Renal cortical epithelial cell (primary cell): ENCODE measurements at regions not wholly inside any gene's neighbourhood (a gene's known extent, or its start where the extent isn't known, plus 50 kb on each side); places are given as distances from the start of the nearest gene placed in this dataset.
A peak's percentile ranks its signal among the peaks of the same experiment; 100 is the strongest.

Experiments used
- DNase-seq: peaks from one replicate; pipeline ENCODE4 v3.0.0-alpha.2; 2011; ENCODE audit warnings: low read depth

DNA sequence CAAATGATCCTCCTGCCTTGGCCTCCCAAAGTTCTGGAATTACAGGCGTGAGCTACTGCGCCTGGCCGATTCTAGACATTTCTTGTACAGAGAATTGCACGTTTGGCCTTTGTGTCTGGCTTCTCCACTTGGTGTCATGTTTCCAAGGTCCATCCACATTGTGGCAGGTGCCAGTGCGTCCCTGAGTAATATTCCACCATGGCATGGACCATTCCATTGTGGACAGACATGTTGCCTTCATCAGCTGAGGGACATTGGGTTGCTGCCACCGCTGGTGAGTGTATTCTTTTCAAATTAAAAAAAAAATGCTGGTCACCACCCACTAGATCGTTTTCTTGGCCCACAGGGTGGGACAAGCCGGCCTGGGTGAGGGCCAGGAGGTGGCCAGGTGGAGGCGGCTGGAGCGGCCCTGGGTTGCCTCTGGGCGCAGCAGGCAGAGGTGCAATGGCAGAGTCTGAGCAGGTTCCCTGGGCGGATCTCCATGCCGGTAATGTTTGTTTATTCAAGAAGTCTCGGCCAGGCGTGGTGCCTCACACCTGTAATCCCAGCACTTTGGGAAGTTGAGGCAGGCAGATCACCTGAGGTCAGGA, 274.1 kb downstream of the SEC14L1 start:
- no peak for DNase-seq

DNA sequence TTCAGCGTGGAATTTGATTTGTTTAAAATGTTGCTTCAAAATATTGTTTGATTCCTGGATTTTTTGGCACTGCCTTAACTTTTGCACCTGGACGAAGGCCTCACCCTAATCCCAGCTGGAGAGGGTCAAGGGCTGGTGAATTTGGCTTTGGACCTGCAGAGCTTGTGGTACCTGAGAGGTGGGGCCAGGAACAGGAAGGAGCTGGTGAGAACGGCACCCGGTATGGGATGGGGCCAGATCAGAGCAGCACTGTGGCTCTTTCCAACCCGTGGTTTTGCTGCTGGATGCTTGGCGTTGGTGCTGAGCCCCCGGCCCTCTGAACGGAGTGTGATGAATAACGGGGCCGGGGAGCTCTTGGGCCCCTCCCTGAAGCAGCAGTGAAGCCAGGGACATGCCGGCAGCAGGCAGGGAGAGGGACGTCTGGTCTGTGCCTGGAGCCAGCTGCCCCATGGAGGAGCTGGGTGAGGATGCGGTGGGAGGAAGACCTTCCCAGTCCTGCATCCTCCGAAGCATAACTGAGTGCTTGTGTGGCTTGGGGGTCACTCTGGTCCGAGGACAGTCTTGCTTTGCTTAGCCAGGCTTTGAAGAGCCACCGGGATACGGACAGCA, 275.4 kb downstream of the SEC14L1 start:
- no peak for DNase-seq

DNA sequence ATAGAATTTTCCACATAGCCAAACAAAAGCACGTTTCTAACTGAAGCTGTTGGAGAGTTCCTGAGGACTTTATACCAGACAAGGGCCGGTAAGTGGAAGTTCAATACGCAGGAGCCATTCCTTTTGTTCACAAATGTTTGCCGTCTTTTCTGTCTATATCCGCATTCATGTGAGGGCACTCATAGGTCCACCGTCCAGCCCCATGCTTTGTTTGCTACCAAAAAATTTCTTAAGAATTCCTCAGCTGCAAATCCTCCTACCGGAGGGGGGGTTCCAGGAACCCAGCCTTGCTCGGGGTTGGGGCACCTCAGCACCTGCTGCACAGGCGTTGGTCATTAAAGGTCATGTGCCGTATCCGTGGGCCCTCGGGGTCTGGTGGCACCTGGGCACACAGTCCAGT, 276.8 kb downstream of the SEC14L1 start:
- no peak for DNase-seq

DNA sequence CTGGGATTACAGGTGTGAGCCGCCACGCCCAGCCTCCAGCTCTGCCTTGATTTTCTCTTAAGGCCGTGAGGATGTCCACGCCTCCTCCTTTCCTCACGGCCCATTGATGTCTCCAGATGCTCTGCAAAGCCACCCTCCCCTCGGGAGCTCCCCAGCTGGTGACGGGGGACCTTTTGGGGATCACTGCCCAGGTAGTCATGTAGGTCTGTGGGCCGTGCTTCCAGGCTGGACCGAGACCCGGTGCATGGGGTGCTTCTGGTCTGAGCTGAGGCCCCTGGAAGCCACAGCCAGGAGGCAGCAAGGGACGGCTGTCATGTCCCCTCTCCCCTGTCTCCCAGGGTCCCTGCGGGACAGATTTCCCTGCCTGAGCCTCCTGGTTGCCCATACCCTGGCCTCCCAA, 277.8 kb downstream of the SEC14L1 start:
- no peak for DNase-seq

DNA sequence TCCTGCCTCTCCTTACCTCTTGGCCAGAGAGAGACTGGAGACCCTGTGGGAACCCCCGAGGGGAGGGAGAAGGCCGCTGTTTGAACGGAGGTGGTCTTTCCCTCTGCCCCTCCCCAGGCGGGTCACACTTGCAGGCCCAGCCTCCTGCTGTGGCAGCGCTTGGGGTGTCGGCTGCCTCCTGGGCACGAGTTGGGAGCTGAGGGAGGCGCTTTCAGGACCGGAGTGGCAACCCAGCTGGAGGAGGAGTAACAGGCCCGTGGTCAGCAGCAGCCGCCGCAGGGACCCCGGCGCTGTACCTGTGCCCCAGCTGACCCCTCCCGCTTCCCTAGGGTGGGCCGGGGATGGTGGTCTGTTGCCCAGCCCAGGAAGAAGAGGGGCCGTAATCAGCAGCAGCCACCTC, 278.3 kb downstream of the SEC14L1 start:
- no peak for DNase-seq

DNA sequence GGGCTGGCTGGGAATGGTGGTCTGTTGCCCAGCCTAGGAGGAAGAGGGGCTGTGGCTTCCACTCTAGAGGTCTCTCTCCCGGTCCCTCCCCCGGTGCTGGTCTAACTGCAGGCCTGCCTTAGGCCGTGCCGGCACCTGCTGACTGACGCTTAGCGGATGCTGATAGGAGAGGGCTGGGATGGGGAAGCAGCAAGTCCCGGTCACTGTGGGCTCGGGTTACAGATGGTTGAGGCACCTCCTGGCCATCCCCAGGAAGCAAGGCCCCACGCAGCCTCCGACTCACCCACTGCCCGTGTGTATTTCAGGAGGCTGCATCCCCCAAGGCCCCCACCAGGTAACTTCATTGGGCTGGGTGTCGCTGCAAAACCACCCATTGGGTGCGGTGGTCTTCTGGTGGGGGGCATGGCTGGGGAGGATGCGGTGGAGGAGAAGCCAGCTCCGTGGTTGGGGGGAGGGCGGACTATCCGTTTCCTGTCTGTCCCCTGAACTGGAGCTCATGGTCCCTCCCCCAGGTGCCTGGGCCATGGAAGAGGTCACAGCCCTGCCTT, 278.9 kb downstream of the SEC14L1 start:
- DNase-seq = no peak

DNA sequence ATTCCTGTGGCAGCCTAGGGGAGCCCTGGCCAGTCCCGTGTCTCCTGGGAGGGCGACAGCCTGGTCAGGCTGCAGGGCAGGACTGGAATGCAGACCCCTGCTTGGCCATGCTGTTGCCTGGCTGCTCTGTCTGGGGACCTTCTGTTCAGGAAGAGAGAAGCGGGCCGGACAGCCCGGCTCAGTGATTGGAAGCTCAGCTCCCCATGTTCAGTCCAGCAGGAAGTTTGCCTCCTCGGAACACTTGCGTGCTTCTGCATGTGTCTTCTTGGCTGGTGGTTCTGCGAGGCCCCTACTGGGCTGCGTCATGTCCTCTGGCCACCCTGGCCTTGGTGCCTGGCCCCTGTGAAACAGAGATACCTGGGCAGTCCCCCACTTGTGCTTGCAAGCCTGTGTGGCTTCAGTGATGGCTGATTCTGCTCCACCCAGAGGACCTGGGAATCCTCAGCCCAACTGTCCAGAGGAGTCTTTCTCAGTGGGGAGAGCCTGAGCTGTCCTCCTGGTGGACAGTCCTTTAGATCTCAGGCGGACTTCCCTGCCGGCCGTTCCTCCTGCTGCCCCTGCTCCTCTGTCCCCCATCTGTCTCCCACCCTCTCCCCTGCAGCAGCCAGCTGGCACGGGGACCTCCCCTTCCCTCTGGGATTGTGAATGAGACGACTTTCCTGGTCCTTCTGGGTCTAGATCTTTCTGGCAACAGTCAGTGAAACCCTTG, 279.5 kb downstream of the SEC14L1 start:
- no peak for DNase-seq

DNA sequence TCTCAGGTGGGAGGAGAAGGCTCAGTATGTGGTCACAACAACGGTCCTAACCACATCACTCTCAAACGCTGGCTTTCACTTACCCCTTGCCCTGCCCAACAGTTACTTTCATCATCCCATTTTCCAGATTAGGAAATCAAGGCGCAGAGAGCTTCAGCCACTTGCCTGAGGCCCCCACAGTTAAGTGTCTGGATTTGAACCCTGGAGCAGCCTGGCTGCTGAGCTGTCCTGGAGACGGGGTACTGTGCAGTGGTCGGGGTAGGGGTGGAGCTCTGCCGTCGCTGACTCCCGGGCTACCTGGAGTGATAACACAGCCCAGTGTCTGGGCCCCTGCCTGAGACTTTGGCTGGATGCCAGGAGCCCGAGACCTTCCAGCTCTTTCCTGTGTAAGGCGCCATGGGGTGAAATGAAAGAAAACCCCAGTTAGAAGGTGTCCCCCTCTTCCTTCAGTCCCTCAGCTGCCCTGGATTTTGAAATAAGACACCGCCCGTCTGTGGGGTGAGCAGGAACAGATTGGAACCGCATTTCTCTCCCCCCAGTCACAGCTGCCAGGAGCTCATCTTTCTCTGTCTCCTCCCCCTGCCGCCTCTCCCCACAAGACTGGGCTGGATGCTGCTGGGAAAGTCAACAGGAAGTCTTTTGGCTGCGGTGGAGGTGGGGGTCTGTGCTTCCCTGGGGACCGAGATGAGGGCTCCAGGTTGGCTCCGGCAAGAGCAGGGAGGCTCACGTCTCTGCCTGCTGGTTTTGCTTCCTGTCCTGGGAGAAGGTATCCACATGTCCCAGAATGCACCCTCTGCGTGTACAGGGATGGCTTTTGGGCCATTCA, 280.2 kb downstream of the SEC14L1 start:
- DNase-seq = no peak

DNA sequence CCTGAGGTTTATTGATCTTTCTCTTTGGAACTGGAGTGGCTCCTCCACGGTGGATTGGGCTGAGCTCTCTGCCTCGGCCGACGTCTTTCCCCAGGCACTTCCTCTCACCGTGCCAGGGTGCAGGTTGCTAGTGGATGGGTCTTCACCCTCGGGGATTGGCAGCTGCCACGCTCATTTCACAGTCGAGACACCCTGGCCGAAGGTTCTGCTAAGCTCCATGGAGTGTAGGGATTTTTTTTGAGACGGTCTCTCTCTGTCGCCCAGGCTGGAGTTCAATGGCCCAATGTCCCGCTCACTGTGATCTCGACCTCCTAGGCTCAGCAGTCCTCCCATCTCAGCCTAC, 280.8 kb downstream of the SEC14L1 start:
- no peak for DNase-seq

DNA sequence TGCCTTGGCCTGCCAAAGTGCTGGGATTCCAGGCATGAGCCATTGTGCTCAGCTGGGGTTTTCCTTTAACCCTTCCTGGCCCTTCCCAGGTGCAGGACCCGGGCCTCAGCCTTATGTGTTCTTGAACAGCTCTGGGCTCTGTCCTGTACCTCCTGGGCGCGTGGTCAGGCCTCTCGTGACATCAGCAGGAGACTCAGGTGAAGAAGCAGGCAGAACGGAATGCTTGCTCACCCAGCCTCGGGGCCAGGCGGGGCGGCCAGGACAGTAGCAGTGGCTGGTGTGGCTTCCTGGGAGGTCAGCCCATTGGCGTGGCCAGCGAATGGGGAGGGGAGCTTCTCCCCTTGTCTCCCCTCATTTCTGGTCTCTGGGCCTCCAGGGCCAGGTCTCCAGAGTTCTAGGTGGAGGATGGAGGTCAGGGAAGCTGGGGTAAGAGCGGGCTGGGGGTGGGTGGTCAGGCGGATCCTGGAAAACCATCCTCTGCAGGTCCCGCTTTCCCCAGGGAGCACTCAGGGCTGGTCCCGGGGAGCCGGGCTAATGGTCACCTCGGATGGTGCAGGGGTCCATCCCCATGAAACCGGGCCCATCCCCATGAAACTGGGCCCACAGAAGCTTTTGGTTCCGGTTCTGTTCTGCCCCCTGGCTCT, 281.5 kb downstream of the SEC14L1 start:
- DNase-seq = peak; percentile 61

DNA sequence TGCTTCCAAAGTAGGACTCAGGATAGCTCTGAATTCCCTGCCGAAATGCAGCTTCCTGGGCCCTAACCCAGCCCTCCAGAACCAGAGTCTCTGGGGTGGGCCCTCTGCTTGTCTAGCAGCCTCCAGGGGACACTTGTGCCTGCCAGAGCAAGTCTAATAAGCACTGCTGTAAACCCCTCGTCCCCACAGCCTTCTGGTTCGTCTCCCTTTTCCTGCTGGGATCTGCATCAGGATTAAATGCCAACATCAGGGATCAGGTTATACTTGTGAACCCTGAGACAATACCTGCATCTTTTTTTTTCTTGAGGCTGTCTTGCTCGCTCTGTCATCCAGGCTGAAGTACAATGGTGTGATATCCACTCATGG, 282.0 kb downstream of the SEC14L1 start:
- DNase-seq = no peak

DNA sequence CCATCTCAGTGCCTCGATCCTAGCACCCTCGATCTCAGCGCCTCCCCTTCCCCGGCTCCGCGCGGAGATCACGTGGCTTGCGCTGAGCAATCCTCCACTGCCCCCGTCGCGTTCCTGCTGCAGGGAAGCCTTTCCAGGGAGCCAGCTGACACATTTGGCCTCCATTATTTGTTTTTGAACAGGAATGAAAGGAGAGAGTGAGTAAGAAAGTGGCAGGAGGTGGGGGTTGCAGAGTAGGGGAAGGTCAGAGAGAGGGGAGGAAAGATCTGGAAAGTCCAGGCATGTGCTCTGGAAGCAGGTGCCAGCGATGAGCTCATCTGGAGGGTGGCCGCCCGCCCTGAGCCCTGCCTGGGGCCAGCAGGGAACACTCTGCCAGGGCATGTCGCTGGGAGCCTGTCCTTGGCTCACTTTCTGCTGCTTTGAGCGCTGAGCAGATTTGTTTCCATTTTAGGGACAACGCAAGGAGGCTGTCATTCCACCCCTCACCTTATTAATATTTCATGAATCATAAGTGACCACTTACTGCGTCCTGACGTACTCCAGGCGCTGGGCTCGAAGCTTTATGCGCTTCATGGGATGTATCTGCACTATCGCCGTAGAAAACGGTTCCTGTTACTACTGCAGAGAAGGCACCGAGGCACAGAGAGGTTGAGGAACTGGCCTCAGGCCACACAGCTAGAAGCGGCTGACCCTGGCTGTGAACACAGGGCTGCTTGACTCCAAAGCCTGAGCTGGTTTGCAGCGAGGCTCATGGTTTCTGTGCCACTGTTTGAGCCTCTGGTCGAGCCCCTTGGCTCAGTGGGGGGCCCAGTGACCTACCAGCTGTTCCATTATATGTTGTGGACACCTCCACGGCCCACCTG, 283.1 kb downstream of the SEC14L1 start:
- DNase-seq = peak; percentile 86

DNA sequence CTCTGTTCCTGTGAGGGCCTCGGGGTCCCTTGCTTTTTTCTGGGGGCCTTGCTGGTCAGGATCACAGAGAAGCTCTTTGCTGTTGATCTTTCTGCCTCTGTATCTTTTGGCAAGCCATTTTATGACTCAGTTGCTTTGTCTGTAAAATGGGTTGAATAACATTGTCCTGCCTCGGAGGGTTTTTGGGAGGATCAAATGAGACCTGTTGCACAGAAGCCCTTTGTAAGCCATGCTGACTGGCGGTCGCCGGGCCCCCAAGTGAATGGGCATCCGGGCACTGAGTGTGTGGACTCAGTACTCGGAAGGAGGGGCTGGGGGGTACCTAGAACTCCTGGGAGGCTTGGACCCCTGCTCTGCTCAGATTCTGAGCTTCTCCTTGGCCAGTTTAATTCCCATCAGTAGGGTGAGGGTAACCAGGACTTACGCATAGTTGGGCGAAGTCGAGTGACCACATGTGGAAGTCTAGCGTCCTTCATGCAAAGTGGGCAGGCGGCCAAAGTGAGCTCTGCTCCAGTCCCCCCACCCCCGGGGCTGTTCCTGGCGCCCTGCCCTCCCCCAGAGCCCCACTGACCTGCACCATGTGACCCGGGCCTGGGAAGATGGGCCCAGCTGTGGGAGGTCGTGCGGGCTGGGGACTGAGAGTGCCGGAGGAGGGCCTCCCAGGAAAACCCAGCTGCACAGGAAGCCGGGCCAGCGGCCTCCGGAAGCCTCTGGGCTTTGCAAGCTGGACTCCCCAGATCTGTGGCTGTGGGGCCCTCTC, 284.0 kb downstream of the SEC14L1 start:
- peak; percentile 81 for DNase-seq

DNA sequence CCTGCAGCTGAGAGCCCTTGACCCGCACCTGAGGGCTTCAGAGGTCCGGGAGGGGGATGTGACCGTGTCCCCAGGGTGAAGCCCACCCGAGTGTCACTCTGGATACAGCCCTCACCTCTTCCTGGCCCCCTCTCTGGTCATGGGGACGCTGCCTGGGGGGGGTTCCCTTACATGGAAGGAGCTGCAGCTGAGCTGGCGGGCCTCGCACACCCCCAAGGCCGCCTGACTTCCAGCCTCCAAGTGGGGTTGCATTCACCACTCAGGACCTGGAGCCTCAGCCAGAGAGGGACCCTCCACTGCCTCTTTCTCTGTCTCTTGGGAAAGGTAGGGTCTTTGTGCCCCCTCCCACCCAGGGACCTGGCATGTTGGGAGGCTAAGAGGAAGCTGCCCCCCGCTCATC, 284.6 kb downstream of the SEC14L1 start:
- no peak for DNase-seq

DNA sequence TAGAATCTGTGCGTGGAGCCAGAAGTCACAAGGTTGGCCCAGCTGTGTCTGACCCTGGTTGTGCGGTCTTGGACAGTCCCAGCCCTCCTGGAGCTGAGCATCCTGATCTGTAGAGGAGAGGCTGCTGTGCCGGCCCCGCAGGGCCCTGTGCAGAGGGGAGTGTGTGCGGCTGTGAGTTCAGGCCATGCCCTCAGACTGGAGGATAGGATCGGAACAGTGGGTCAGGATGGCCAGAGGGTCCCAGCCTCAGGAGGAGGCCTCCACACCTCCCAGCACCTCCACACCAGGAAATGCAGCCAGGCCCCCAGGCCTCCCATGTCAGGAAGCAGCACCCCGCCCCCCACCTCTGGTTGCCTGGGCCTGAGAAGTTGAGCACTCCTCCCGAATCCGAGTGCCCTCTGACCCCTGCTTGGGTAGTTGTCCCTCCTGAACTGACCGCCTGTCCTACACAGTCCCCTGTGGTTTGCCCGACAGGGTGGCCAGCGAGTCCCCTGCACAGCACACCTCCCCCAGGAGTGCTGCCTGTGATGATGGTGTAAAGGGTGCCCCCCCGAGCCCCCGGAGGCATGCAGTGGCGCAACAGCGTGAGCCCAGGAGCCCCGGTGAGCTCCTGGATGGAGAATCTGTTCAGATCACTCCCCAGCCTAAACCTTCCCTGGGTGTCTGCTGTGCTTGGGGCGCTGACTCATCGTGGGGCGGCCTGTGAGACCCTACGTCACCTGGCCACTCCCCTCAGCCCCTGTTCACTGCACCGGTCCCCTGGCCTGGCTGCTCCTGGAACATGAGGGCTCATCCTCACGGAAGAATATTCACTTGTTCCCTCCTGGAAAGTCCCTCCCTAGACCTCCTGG, 285.2 kb downstream of the SEC14L1 start:
- peak; percentile 68 for DNase-seq

DNA sequence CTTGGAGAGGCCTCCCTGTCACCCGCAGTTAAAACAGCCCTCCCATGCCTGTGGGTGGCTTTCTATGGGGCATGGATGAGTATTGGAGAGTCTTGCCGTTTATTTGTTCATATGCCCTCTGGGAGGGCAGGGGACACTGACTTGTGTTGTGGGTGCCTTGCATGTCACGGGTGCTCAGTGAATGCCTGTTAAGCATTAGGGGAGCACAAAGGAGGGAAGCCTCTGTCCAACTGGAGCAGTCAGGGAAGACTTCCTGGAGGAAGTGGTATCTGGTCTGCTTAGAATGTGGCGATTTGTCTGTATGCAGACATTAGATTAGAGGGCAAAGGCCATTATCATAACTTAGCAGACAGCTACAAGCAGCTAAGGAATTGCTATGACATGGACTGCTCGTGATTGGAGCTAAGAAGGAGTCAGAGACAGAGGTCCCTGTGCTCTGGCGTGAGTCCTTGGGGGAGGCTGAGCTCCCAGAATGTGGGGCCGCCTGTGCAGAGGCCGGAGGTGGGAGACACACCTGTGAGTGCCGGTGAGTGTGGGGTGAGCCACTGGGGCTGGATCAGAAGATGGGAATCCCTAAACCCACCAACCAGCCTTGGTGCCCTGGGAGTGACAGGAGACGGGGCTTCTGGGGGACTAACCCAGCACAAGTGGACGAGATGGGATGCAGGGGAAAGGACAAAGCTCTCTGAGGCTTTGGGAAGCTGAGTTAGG, 286.1 kb downstream of the SEC14L1 start:
- DNase-seq = no peak

DNA sequence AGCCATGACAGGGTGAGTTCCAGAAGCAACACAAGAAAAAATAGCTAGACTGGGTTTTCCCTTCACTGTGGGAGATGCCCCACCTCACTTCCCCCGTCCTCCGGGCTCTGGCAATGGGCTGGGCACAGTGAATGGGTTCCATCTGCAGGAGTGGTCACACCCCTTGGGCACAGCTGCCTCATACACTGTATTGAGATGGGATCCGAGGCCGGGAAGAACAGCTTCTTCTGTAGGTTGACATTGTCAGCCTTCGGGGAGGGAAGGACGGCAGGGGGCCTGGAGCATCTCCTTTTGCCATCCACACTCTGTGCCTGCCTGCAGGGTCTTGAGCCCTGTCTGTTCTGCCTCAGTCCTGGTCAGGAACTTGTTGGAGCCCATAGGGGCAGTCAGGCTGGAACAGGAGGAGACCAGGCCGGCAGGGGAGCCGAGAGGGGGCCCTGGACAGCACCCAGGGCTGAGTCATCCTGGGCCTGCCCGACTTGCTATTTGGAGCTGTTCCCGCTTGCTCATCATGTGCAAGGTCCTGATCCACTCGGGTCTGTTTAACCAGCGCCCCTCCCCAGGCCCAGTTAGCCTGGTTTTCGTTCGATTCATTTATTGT, 286.7 kb downstream of the SEC14L1 start:
- DNase-seq = peak; percentile 43
